ENCODE measurements at regions not wholly inside any gene's neighbourhood (a gene's known extent, or its start where the extent isn't known, plus 50 kb on each side); places are given as distances from the start of the nearest gene placed in this dataset.

DNA sequence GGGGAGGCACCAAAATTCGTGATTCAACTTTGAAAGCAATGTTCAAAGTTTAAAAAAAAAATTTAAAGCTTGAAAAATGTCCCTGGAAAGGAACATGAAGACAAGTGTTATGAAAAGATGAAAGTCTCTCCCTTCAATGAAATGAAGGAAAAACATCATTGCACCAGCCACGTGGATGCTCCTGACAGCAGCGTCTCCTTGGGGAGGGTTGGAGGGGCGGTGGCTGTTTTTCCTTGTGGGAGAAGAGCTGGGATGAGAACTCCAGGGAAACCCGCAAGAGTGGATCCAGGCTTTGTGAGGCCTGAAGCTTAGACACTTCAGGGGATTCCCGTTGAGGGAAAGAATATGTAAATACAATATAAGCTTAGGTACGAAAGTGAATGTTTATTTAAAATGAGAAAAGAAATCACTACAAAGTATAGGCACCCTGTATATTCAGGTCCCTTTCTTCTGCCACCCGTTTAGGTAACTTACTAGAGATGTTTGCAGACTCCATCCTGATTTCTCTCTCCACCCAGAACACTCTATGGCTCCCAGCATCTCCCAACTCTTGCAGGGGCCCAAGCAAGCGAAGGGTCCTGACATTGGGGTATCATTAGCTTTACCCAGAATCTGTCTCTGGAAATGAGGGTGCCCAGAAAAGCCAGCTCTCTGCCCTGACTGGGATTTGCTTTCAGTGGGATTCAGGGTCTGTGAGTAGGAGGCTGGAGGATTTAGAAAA, 63.1 kb upstream of the BAIAP2L1 start:
- DNase-seq (ENCODE audit: low read depth): no peak

DNA sequence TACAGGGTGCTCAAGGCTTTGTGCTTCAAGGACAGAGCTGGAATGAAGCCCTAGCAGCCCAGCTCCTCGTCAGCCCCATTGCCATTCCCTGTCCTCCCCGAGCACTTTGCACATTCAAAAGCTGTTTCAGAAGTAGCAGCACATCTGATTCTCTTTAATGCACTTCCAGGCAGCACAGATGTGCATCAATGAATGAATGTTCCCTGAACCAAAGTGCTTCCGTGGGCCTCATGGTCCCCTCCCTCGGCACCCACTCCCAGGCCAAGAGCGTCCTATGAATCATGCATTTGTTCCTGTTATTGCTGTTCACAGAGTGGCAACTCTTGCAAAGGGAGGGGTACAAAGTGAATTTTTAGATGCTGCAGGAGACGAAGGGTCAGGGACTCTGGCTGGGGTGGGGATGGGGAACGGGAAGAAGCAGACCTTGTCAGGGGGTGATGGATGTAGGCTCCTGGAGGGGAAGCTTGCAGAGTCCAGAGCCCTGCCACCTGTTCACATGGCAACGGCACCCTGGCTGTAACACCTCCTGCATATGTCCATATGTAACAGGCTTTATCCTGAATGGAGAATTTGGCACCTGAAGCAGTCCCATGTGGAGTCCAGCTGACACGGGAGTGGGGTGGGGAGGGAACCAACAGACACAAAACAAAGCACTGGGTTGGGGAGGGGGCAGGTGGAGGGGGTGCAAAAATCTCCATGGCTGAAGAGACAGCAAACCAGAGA, 62.2 kb upstream of the BAIAP2L1 start:
- DNase-seq (ENCODE audit: low read depth): no peak

DNA sequence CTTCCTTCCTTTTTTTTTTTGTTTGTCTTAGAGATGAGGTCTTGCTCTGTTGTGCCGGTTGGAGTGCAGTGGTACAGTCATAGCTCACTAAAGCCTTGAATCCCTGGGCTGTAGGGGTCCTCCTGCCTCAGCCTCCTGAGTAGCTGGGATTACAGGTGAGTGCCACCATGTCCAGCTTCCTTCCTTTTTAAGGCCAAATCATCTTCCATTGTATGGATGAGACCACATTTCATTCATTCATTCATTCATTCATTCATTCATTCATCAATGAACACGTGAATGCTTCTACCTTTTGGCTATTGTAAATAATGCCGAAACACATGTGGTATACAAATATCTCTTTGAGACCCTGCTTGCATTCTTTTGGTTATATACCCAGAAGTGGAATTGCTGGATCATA, 60.0 kb upstream of the BAIAP2L1 start:
- DNase-seq (ENCODE audit: low read depth): no peak

DNA sequence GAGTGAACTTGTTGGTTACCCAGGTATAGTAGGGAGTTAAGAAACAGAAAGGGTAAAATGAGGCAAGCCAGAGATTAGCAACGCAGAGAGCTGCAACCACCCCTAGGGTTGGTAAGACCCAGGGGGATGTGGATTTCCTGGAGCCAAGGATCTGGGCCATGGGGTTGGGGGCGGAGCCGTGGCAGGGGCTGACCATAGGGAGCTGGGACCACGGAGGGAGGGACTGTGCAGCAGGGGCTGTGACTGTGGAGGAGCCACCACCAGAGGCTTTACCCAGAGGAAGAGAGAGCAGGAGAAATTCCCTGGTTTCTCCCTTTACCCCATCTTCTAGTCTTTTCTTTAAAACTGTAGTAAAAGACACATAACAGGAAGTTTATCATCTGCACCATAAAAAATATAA, 58.6 kb upstream of the BAIAP2L1 start:
- no peak for DNase-seq (ENCODE audit: low read depth)

DNA sequence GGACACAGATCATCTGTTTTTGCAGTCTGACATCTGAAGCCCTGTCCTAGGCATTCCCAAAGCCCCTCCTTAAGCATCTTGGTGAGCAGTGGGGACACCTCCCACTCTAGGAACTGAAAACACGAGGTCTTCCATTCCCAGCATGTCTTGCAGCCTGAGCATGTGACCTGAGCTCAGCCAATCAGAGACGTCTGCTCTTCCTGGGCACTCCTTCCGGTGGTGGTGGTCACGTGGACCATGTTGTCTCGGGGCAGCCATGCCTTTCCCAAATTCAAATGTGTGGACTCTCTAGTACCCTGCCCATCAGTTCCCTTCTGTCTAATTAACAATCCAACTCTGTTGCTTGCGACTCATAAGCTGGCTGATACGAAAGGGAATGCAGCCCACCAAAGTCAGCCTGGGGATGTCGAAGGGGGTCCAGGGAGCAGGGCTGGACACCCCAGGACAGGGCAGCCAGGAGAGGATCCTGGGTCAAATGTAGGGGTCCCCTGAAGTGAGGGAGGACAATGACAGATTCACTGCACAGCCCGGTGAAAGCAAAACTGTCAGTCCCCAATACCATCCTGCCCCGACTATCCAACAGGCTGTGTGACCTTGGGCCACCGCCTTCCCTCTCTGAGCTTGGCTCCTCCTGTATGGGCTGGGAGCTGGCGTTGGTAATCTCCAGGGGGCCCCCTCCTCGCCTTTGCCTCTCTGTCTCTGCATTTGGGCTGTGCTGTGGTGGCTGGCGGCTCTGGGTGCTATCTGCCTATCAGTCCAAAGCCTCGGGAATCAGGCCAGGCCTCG, 57.4 kb upstream of the BAIAP2L1 start:
- no peak for DNase-seq (ENCODE audit: low read depth)

DNA sequence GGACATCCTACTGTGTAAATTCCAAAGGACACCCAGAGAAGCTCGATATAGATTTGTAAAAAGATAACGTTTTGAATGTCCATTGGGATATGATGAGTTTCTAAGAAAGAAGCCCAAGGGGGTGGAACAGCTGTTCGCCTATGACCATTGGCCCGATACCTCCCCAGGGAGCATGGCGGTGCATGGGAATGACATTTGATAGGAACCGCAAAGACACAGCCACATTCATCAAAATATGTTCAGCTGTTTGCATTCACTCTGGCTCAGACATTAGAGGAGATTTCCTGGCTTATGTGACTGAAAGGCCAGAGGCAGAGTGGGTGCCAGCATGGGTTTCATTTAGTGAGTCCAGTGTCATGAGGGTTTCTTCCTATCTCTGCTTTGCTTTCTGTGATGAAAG, 56.0 kb upstream of the BAIAP2L1 start:
- no peak for DNase-seq (ENCODE audit: low read depth)

DNA sequence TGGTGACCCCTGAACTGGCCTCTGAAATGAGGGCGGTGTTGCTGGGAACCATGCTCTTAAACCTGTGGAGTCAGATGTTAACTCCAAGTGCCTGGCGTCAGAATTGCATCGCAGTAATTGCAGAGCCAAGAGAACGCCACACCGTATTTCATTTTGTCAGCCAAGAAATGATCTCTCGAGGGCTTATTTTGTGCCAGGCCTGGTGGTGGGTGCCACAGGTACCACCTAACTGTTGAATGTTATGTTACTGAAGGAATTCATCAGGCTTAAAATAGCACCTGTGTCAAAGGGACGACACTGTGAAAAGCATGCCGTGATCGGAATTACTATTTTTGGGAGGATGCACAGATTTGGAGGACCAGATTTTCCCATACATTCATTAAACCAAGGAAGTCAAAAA, 51.9 kb upstream of the BAIAP2L1 start:
- DNase-seq (ENCODE audit: low read depth): no peak
